HCT116 (cell line): ENCODE measurements at regions not wholly inside any gene's neighbourhood (a gene's known extent, or its start where the extent isn't known, plus 50 kb on each side); places are given as distances from the start of the nearest gene placed in this dataset.

ENCODE experiments used
- ATAC-seq: fragments of 200-7000 bp; cut with Tn5 transposase; 2 replicates; pipeline ENCODE4 v1.9.1; 2020; ENCODE audit warnings: mild to moderate bottlenecking, moderate library complexity
- BruUV-seq: library from RNA; stranded (reverse); fragments of 400-500 nt; replicated peaks from 2 replicates; lab custom pipeline; 2021; lab: Mats Ljungman, UMichigan
- CTCF ChIA-PET: fragments of 300-600 bp; sonication (Branson Sonifier 250); formaldehyde crosslinking; loops from one replicate; lab custom pipeline; 2021; ENCODE audit warnings: antibody characterized with exemption; lab: Charles Lee
- POLR2A ChIA-PET: fragments of 300-600, 350-600 bp; sonication (Branson Sonifier 250); formaldehyde crosslinking; loops from one replicate; lab custom pipeline; 2021; ENCODE audit warnings: antibody characterized with exemption; lab: Charles Lee
- RAD21 ChIA-PET, 2 experiments: fragments of 300-600 bp; sonication (Branson Sonifier 250); formaldehyde crosslinking; loops; one replicate each; lab custom pipeline; 2023; ENCODE audit warnings: low total read pairs in 2 of 2; ENCODE audit not compliant: uncharacterized antibody in 2 of 2, unreplicated experiment in 2 of 2, low non-redundant PET in 1 of 2; lab: Charles Lee
- DNase-seq: peaks from one replicate; pipeline ENCODE4 v3.0.0-alpha.2; 2010; ENCODE audit warnings: low read depth, low spot score
- H2AFZ ChIP-seq: fragments of 200-600 bp; shearing (Covaris generic), sonication (generic); 2 replicates; pipeline ENCODE4 v1.6.1; 2017; ENCODE audit warnings: low read depth, mixed run types, mixed read lengths, antibody characterized with exemption, low read length; ENCODE audit not compliant: poor library complexity, severe bottlenecking
- H3K27ac ChIP-seq: 2 replicates; pipeline ENCODE4 v1.5.1; 2012; ENCODE audit warnings: low read depth, low read length
- H3K27me3 ChIP-seq: fragments of 200-600 bp; sonication (generic); 2 replicates; pipeline ENCODE4 v1.6.1; 2016; ENCODE audit warnings: mixed run types, low read length, mixed read lengths; ENCODE audit not compliant: insufficient read depth
- H3K36me3 ChIP-seq, 2 experiments: fragments of 200-500 bp in 1 of 2; fragments of 200-600 bp in 1 of 2; sonication (Bioruptor generic) in 1 of 2; sonication (generic) in 1 of 2; 2 replicates each; pipeline versions ENCODE4 v1.5.1 to v1.6.1; 2014 to 2016; ENCODE audit warnings: low read length in 2 of 2, inconsistent platforms in 1 of 2, mixed read lengths in 1 of 2, mixed run types in 1 of 2; ENCODE audit not compliant: insufficient read depth in 2 of 2, control insufficient read depth in 1 of 2
- H3K4me1 ChIP-seq, 2 experiments: fragments of 200-600 bp in 1 of 2; sonication (generic) in 1 of 2; 2 replicates each; pipeline versions ENCODE4 v1.5.1 to v1.6.1; 2012 to 2017; ENCODE audit warnings: low read length in 2 of 2, inconsistent platforms in 1 of 2, mild to moderate bottlenecking in 1 of 2, mixed read lengths in 1 of 2, mixed run types in 1 of 2, moderate library complexity in 1 of 2; ENCODE audit not compliant: insufficient read depth in 2 of 2, control insufficient read depth in 1 of 2
- H3K4me2 ChIP-seq: fragments of 200-600 bp; sonication (generic); 2 replicates; pipeline ENCODE4 v1.6.1; 2017; ENCODE audit warnings: mixed run types, low read length, mixed read lengths
- H3K4me3 ChIP-seq, 2 experiments: fragments of 200-600 bp in 1 of 2; sonication (generic) in 1 of 2; replicated peaks in 1 of 2; 2 replicates each; pipeline ENCODE4 v1.5.1; 2011 to 2016; ENCODE audit warnings: low read length in 2 of 2, control low read depth in 1 of 2, low read depth in 1 of 2, mild to moderate bottlenecking in 1 of 2, mixed read lengths in 1 of 2, mixed run types in 1 of 2
- H3K79me2 ChIP-seq: fragments of 200-600 bp; sonication (generic); 2 replicates; pipeline ENCODE4 v1.6.1; 2017; ENCODE audit warnings: mild to moderate bottlenecking, mixed run types, low read length, moderate library complexity, mixed read lengths; ENCODE audit not compliant: insufficient read depth
- H3K9ac ChIP-seq: fragments of 200-600 bp; sonication (generic); 2 replicates; pipeline ENCODE4 v1.6.1; 2016; ENCODE audit warnings: low read length, mixed read lengths
- H3K9me2 ChIP-seq: fragments of 200-600 bp; sonication (generic), shearing (Covaris generic); 2 replicates; pipeline ENCODE4 v1.6.1; 2017; ENCODE audit warnings: mixed run types, mild to moderate bottlenecking, moderate library complexity; ENCODE audit not compliant: insufficient read depth
- H3K9me3 ChIP-seq, 2 experiments: fragments of 200-500 bp in 1 of 2; fragments of 200-600 bp in 1 of 2; sonication (Bioruptor generic) in 1 of 2; sonication (generic) in 1 of 2; 2 replicates each; pipeline ENCODE4 v1.6.1; 2014 to 2017; ENCODE audit warnings: low read length in 2 of 2, mixed read lengths in 2 of 2, inconsistent platforms in 1 of 2, low read depth in 1 of 2, mild to moderate bottlenecking in 1 of 2, mixed run types in 1 of 2, moderate library complexity in 1 of 2; ENCODE audit not compliant: control insufficient read depth in 1 of 2, insufficient read depth in 1 of 2
- H4K20me1 ChIP-seq: fragments of 200-600 bp; sonication (generic), shearing (Covaris generic); 2 replicates; pipeline ENCODE4 v1.6.1; 2017; ENCODE audit warnings: mixed run types, mild to moderate bottlenecking, moderate library complexity; ENCODE audit not compliant: insufficient read depth
- ATF3 ChIP-seq: IDR thresholded peaks from 2 replicates; pipeline ENCODE4 v1.6.1; 2012
- CBX3 ChIP-seq: IDR thresholded peaks from 2 replicates; pipeline ENCODE4 v1.6.1; 2012; ENCODE audit warnings: low read depth
- EGR1 ChIP-seq: IDR thresholded peaks from 2 replicates; pipeline ENCODE4 v1.6.1; 2012; ENCODE audit warnings: low read depth
- ELF1 ChIP-seq: IDR thresholded peaks from 2 replicates; pipeline ENCODE4 v1.6.1; 2012; ENCODE audit warnings: low read depth, borderline replicate concordance
- EZH2 ChIP-seq: fragments of 200-600 bp; sonication (generic); IDR thresholded peaks from 2 replicates; pipeline ENCODE4 v1.6.1; 2017; ENCODE audit warnings: antibody characterized with exemption, mixed run types
- FOSL1 ChIP-seq: IDR thresholded peaks from 2 replicates; pipeline ENCODE4 v1.6.1; 2012; ENCODE audit warnings: low read depth
- JUND ChIP-seq: IDR thresholded peaks from 2 replicates; pipeline ENCODE4 v1.6.1; 2012
- POLR2A ChIP-seq: IDR thresholded peaks from 2 replicates; pipeline ENCODE4 v1.7.0; 2011; ENCODE audit warnings: borderline replicate concordance; ENCODE audit not compliant: insufficient read depth, insufficient read length; ENCODE audit errors: extremely low read depth
- POLR2AphosphoS5 ChIP-seq: IDR thresholded peaks from 2 replicates; pipeline ENCODE4 v1.6.1; 2011; ENCODE audit warnings: mild to moderate bottlenecking, low read depth, low read length, moderate library complexity
- RAD21 ChIP-seq: IDR thresholded peaks from 2 replicates; pipeline ENCODE4 v1.6.1; 2012; ENCODE audit warnings: low read depth, mild to moderate bottlenecking
- SIN3A ChIP-seq: IDR thresholded peaks from 2 replicates; pipeline ENCODE4 v1.6.1; 2012; ENCODE audit warnings: low read depth
- SP1 ChIP-seq: IDR thresholded peaks from 2 replicates; pipeline ENCODE4 v1.6.1; 2012; ENCODE audit warnings: low read depth
- SRF ChIP-seq: IDR thresholded peaks from 2 replicates; pipeline ENCODE4 v1.6.1; 2012; ENCODE audit warnings: low read depth
- TCF7L2 ChIP-seq: IDR thresholded peaks from 2 replicates; pipeline ENCODE4 v1.7.0; 2011; ENCODE audit warnings: borderline replicate concordance, inconsistent platforms; ENCODE audit not compliant: insufficient read depth, insufficient read length; ENCODE audit errors: extremely low read depth
- YY1 ChIP-seq: IDR thresholded peaks from 2 replicates; pipeline ENCODE4 v1.6.1; 2011; ENCODE audit warnings: low read length, low read depth, moderate library complexity, mild to moderate bottlenecking; ENCODE audit not compliant: insufficient replicate concordance; ENCODE audit errors: extremely low read depth
- ZFX ChIP-seq: fragments of 450-650 bp; IDR thresholded peaks from 2 replicates; pipeline ENCODE4 v1.6.1; 2017
- intact Hi-C: fragments of 100-400 bp; cut with micrococcal nuclease; formaldehyde crosslinking; loops from 2 replicates; pipeline ENCODE4 v1.10.0; 2022
- TF ChIP-seq, protein P1 (sequence below): IDR thresholded peaks from 2 replicates; pipeline ENCODE4 v1.6.1; 2012; ENCODE audit warnings: low read depth
- TF ChIP-seq, protein P2 (sequence below): IDR thresholded peaks from 2 replicates; pipeline ENCODE4 v1.6.1; 2012
- TF ChIP-seq, protein P3 (sequence below): IDR thresholded peaks from 2 replicates; pipeline ENCODE4 v1.6.1; 2011; ENCODE audit warnings: mild to moderate bottlenecking, low read length, moderate library complexity; ENCODE audit not compliant: insufficient replicate concordance; ENCODE audit errors: extremely low read depth
- TF ChIP-seq, protein P4 (sequence below), 3 experiments: fragments of 200-600 bp in 1 of 3; sonication (generic) in 1 of 3; IDR thresholded peaks in 2 of 3; conservative IDR thresholded peaks in 1 of 3; 2 replicates each; pipeline ENCODE4 v1.5.1; 2012 to 2017; ENCODE audit warnings: low read depth in 2 of 3, low read length in 2 of 3, antibody characterized with exemption in 1 of 3, borderline replicate concordance in 1 of 3, control low read depth in 1 of 3, mild to moderate bottlenecking in 1 of 3, mixed read lengths in 1 of 3, mixed run types in 1 of 3, moderate library complexity in 1 of 3; ENCODE audit not compliant: insufficient read depth in 1 of 3

GRCh38 chr13:99909097-99909835 is 62.3 kb downstream of the ZIC5 start:
- intact Hi-C loops: no loop called here
- ChIA-PET RAD21 (no interaction called here), CTCF (no interaction called here), POLR2A (no interaction called here)
- Histone ChIP-seq H4K20me1 (no peaks in the 10 kb centered on the region), H3K4me3 (no peak overlapping the region), H3K79me2 (no peaks in the 10 kb centered on the region), H3K4me2 (no peak overlapping the region), H3K4me1 (no peaks in the 10 kb centered on the region; a peak in 1 of 4 replicates), H3K9me2 (no peaks in the 10 kb centered on the region), H3K27ac (no peak overlapping the region), H2AFZ (no peak overlapping the region), H3K9ac (no peak overlapping the region), H3K9me3 (no peaks in the 10 kb centered on the region), H3K36me3 (no peaks in the 10 kb centered on the region), H3K27me3 (no peaks in the 10 kb centered on the region)
- ATAC-seq (no peak), DNase-seq (no peak)
- no TSS peak for BruUV-seq
- TF ChIP-seq SIN3A (no peak), TCF7L2 (no peak), RAD21 (no peak), EZH2 (no peak), ELF1 (no peak), EGR1 (no peak), POLR2A (no peak), JUND (no peak), POLR2AphosphoS5 (no peak), YY1 (no peak), SP1 (no peak), SRF (no peak), CBX3 (no peak), ZFX (no peak), FOSL1 (no peak), ATF3 (no peak)
- TF ChIP-seq, protein P1, sequence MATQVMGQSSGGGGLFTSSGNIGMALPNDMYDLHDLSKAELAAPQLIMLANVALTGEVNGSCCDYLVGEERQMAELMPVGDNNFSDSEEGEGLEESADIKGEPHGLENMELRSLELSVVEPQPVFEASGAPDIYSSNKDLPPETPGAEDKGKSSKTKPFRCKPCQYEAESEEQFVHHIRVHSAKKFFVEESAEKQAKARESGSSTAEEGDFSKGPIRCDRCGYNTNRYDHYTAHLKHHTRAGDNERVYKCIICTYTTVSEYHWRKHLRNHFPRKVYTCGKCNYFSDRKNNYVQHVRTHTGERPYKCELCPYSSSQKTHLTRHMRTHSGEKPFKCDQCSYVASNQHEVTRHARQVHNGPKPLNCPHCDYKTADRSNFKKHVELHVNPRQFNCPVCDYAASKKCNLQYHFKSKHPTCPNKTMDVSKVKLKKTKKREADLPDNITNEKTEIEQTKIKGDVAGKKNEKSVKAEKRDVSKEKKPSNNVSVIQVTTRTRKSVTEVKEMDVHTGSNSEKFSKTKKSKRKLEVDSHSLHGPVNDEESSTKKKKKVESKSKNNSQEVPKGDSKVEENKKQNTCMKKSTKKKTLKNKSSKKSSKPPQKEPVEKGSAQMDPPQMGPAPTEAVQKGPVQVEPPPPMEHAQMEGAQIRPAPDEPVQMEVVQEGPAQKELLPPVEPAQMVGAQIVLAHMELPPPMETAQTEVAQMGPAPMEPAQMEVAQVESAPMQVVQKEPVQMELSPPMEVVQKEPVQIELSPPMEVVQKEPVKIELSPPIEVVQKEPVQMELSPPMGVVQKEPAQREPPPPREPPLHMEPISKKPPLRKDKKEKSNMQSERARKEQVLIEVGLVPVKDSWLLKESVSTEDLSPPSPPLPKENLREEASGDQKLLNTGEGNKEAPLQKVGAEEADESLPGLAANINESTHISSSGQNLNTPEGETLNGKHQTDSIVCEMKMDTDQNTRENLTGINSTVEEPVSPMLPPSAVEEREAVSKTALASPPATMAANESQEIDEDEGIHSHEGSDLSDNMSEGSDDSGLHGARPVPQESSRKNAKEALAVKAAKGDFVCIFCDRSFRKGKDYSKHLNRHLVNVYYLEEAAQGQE: no peak
- TF ChIP-seq, protein P2, sequence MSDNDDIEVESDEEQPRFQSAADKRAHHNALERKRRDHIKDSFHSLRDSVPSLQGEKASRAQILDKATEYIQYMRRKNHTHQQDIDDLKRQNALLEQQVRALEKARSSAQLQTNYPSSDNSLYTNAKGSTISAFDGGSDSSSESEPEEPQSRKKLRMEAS: no peak
- TF ChIP-seq, protein P3, sequence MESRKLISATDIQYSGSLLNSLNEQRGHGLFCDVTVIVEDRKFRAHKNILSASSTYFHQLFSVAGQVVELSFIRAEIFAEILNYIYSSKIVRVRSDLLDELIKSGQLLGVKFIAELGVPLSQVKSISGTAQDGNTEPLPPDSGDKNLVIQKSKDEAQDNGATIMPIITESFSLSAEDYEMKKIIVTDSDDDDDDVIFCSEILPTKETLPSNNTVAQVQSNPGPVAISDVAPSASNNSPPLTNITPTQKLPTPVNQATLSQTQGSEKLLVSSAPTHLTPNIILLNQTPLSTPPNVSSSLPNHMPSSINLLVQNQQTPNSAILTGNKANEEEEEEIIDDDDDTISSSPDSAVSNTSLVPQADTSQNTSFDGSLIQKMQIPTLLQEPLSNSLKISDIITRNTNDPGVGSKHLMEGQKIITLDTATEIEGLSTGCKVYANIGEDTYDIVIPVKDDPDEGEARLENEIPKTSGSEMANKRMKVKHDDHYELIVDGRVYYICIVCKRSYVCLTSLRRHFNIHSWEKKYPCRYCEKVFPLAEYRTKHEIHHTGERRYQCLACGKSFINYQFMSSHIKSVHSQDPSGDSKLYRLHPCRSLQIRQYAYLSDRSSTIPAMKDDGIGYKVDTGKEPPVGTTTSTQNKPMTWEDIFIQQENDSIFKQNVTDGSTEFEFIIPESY: no peak
- TF ChIP-seq, protein P4, sequence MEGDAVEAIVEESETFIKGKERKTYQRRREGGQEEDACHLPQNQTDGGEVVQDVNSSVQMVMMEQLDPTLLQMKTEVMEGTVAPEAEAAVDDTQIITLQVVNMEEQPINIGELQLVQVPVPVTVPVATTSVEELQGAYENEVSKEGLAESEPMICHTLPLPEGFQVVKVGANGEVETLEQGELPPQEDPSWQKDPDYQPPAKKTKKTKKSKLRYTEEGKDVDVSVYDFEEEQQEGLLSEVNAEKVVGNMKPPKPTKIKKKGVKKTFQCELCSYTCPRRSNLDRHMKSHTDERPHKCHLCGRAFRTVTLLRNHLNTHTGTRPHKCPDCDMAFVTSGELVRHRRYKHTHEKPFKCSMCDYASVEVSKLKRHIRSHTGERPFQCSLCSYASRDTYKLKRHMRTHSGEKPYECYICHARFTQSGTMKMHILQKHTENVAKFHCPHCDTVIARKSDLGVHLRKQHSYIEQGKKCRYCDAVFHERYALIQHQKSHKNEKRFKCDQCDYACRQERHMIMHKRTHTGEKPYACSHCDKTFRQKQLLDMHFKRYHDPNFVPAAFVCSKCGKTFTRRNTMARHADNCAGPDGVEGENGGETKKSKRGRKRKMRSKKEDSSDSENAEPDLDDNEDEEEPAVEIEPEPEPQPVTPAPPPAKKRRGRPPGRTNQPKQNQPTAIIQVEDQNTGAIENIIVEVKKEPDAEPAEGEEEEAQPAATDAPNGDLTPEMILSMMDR (IDR thresholded peaks at IDR 0.05 in 2 of 3, conservative IDR thresholded peaks at IDR 0.05 in 1 of 3; ENCODE audit: borderline replicate concordance in 1 of 3, insufficient read depth in 1 of 3, low read depth in 2 of 3, low read length in 2 of 3): no peak
